LNCaP clone FGC (cell line): ENCODE measurements at regions not wholly inside any gene's neighbourhood (a gene's known extent, or its start where the extent isn't known, plus 50 kb on each side); places are given as distances from the start of the nearest gene placed in this dataset.

Source experiments
- DNase-seq: peaks from one replicate; pipeline ENCODE4 v3.0.0-alpha.2; 2011; ENCODE audit warnings: low read depth
- H3K4me3 ChIP-seq: 2 replicates; pipeline ENCODE4 v1.5.1; 2011; ENCODE audit warnings: mild to moderate bottlenecking, low read depth, low read length, control low read depth
- TF ChIP-seq, protein P1 (sequence below): IDR thresholded peaks from 2 replicates; pipeline ENCODE4 v1.5.1; 2012; ENCODE audit warnings: mild to moderate bottlenecking; ENCODE audit not compliant: control insufficient read depth, insufficient read depth; ENCODE audit errors: extremely low read depth

DNA sequence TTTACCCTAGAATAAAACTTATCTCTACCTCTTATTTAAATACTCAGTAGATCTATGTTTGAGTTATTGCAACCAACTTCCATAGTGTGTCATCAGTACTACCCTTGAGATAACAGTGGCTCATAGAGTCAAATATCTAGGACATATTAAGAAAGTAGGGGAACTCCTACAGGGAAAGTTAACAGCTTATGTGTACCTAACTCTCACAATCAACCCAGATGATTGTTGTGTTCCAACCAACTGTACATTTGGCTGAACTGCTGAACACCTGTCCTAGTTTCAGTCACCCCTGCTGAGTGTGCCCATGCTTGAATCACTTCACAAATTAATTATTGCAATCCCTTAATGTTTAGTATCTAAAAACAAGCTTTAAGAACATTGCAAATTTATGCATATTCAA, 244.2 kb upstream of the GRID2 start:
- H3K4me3 ChIP-seq, result no peak overlapping the region
- DNase-seq, result no peak
- TF ChIP-seq, protein P1, sequence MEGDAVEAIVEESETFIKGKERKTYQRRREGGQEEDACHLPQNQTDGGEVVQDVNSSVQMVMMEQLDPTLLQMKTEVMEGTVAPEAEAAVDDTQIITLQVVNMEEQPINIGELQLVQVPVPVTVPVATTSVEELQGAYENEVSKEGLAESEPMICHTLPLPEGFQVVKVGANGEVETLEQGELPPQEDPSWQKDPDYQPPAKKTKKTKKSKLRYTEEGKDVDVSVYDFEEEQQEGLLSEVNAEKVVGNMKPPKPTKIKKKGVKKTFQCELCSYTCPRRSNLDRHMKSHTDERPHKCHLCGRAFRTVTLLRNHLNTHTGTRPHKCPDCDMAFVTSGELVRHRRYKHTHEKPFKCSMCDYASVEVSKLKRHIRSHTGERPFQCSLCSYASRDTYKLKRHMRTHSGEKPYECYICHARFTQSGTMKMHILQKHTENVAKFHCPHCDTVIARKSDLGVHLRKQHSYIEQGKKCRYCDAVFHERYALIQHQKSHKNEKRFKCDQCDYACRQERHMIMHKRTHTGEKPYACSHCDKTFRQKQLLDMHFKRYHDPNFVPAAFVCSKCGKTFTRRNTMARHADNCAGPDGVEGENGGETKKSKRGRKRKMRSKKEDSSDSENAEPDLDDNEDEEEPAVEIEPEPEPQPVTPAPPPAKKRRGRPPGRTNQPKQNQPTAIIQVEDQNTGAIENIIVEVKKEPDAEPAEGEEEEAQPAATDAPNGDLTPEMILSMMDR, result no peak

DNA sequence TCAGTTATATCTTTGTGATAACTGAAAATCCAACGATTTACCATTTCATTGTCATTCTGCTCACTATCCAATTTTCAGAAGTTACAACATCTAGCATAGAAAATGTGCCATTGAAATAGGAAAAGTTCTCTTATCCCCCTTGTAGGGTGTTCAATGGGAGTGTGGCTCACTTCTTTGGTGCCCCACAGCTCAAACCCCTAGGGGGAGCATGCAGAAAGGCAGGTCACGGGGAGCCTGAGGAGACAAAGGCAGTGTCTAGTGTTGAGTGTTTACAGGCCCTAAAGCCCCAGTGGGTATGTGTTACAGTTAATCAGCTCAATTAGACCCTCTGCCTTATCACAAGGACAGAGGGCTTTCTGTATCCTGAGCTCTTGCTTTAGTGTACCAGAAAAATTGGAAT, 243.4 kb upstream of the GRID2 start:
- no peak for DNase-seq
- TF ChIP-seq, protein P1, result no peak
- no peak overlapping the region for H3K4me3 ChIP-seq

- no peak for DNase-seq
- no peak overlapping the region for H3K4me3 ChIP-seq
- TF ChIP-seq, protein P1, result no peak
Observed at GRCh38 chr4:92064574-92064973, 239.2 kb upstream of the GRID2 start.

GRCh38 chr4:92066485-92066884, 237.3 kb upstream of the GRID2 start:
- TF ChIP-seq, protein P1, result no peak
- peak; percentile 36 for DNase-seq
- no peak overlapping the region for H3K4me3 ChIP-seq

DNA sequence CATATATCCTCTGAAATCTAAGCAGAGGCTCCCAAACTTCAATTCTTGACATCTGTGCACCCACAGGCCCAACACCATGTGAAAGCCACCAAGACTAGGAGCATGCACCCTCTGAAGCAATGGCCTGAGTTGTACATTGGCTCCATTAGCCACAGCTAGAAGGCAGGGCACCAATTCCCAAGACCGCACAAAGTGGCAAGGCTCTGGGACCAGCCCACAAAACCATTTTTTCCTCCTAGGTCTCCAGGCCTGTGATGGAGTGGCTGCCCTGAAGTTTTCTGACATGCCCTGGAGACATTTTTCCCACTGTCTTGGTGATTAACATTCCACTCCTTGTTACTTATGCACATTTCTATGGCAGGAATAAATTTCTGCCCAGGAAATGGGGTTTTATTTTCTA, 232.2 kb upstream of the GRID2 start:
- DNase-seq, result no peak
- TF ChIP-seq, protein P1, result no peak
- no peak overlapping the region for H3K4me3 ChIP-seq

GRCh38 chr4:92074839-92075238, 228.9 kb upstream of the GRID2 start:
- TF ChIP-seq, protein P1, result no peak
- no peak overlapping the region for H3K4me3 ChIP-seq
- DNase-seq, result no peak

- TF ChIP-seq, protein P1, result no peak
- H3K4me3 ChIP-seq, result peak overlapping the region; percentile 39
- DNase-seq, result no peak
Observed at GRCh38 chr4:92090887-92091286, 212.9 kb upstream of the GRID2 start.
